Thymus (tissue), 11 donors: ENCODE measurements at regions not wholly inside any gene's neighbourhood (a gene's known extent, or its start where the extent isn't known, plus 50 kb on each side); places are given as distances from the start of the nearest gene placed in this dataset.
"Not testable (repeated sequence)": the region's sequence is repeated elsewhere in the genome, so short reads cannot be mapped to it uniquely, and the experiment has no call there.

Experiments used
- DNase-seq, 9 donors: peaks; one replicate each; pipeline ENCODE4 v3.0.0-alpha.2; 2013; ENCODE audit warnings: low spot score in 9 of 9, low read depth in 6 of 9, missing footprints in 1 of 9
- H3K27ac ChIP-seq, 2 donors: one replicate each; pipeline ENCODE4 v1.5.1; 2013; ENCODE audit warnings: control low read depth in 1 of 2, low read depth in 1 of 2, low read length in 1 of 2, mild to moderate bottlenecking in 1 of 2, moderate library complexity in 1 of 2
- H3K27me3 ChIP-seq, 2 donors: one replicate each; pipeline ENCODE4 v1.5.1; 2013; ENCODE audit warnings: low read length in 1 of 2; ENCODE audit not compliant: control insufficient read depth in 2 of 2, insufficient read depth in 1 of 2
- H3K36me3 ChIP-seq, 2 donors: one replicate each; pipeline ENCODE4 v1.5.1; 2013; ENCODE audit warnings: low read length in 1 of 2, mild to moderate bottlenecking in 1 of 2, moderate library complexity in 1 of 2; ENCODE audit not compliant: control insufficient read depth in 2 of 2, insufficient read depth in 2 of 2
- H3K4me1 ChIP-seq, 2 donors: one replicate each; pipeline ENCODE4 v1.5.1; 2013; ENCODE audit warnings: low read length in 2 of 2; ENCODE audit not compliant: control insufficient read depth in 2 of 2, insufficient read depth in 2 of 2
- H3K4me3 ChIP-seq, 2 donors: one replicate each; pipeline ENCODE4 v1.5.1; 2013; ENCODE audit warnings: low read length in 2 of 2, control low read depth in 1 of 2, mild to moderate bottlenecking in 1 of 2
- H3K9me3 ChIP-seq, 2 donors: one replicate each; pipeline ENCODE4 v1.5.1; 2013; ENCODE audit warnings: low read length in 1 of 2, mild to moderate bottlenecking in 1 of 2; ENCODE audit not compliant: control insufficient read depth in 2 of 2, insufficient read depth in 1 of 2
- WGBS: extraction: QIAGEN DNeasy Blood & Tissue Kit; methylation state at CpG from one replicate; pipeline ENCODE4 v1.1.7; 2013; 5-methylcytosine and 5-hydroxymethylcytosine counted together
- donor health status: healthy.

GRCh38 chr4:124997991-124998390, 285.5 kb upstream of the ANKRD50 start:
- H3K4me1 ChIP-seq: no peaks in the 10 kb centered on the region
- H3K36me3 ChIP-seq: no peaks in the 10 kb centered on the region
- no peak overlapping the region for H3K4me3 ChIP-seq
- H3K9me3 ChIP-seq: no peaks in the 10 kb centered on the region
- H3K27ac ChIP-seq: no peak overlapping the region
- no peak for DNase-seq
- no peaks in the 10 kb centered on the region for H3K27me3 ChIP-seq

GRCh38 chr4:124997124-124997523, 284.6 kb upstream of the ANKRD50 start:
- DNase-seq: no peak
- H3K4me3 ChIP-seq: no peak overlapping the region
- H3K36me3 ChIP-seq: no peaks in the 10 kb centered on the region
- H3K9me3 ChIP-seq: no peaks in the 10 kb centered on the region
- no peaks in the 10 kb centered on the region for H3K27me3 ChIP-seq
- H3K4me1 ChIP-seq: no peaks in the 10 kb centered on the region
- 93% methylated on average over 1 of the region's 1 CpG for WGBS
- no peak overlapping the region for H3K27ac ChIP-seq

GRCh38 chr4:124993838-124994237, 281.3 kb upstream of the ANKRD50 start:
- Histone ChIP-seq H3K27ac (no peak overlapping the region), H3K4me1 (no peaks in the 10 kb centered on the region), H3K4me3 (no peak overlapping the region), H3K36me3 (no peaks in the 10 kb centered on the region), H3K27me3 (no peaks in the 10 kb centered on the region), H3K9me3 (no peaks in the 10 kb centered on the region)
- no peak for DNase-seq
- 94% methylated on average over 2 of the region's 2 CpGs for WGBS

DNA sequence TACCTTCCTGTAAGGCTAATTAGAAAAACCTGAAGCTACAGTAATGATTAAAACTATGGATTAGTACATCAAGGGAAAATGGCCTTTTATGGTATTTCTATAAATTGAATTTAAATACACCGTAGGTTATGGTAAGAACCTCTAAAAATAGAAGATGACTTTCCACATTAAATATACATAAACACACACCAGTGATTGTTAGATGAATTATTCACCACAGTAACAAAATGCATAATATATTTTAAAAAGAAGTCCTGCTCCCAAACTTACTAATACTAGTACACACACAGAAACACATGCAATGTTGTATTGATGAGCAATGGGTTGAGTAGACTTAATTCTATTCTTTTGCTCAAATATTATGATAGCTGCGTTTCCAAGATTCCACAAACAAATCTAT, 277.9 kb upstream of the ANKRD50 start:
- DNase-seq: no peak
- Histone ChIP-seq H3K4me3 (no peak overlapping the region), H3K27ac (no peak overlapping the region), H3K9me3 (peaks cover 0 to 2% of the 10 kb centered on the region in 2 donors), H3K27me3 (no peaks in the 10 kb centered on the region), H3K36me3 (no peaks in the 10 kb centered on the region), H3K4me1 (no peaks in the 10 kb centered on the region)
- WGBS: 89% methylated on average over 2 of the region's 2 CpGs

GRCh38 chr4:124980276-124980752, 267.8 kb upstream of the ANKRD50 start:
- Histone ChIP-seq H3K4me3 (no peak overlapping the region), H3K4me1 (no peaks in the 10 kb centered on the region), H3K9me3 (no peaks in the 10 kb centered on the region), H3K27ac (no peak overlapping the region), H3K27me3 (no peaks in the 10 kb centered on the region), H3K36me3 (no peaks in the 10 kb centered on the region)
- no peak for DNase-seq
- 88% methylated on average over 4 of the region's 4 CpGs for WGBS

DNA sequence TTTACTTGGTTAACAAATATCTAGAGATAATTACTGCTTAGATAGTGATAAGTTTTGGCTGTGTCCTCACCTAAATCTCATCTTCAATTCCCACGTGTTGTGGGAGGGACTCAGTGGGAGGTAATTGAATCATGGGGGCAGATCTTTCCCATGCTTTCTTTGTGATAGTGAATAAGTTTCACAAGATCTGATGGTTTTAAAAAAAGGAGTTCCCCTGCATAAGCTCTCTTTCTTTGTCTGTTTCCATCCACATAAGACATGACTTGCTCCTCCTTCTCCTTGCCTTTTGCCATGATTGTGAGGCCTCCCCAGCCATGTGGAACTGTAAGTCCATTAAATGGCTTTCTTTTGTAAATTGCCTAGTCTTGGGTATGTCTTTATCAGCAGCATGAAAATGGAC, 266.0 kb upstream of the ANKRD50 start:
- DNase-seq, H3K27me3 ChIP-seq, H3K27ac ChIP-seq, H3K4me3 ChIP-seq, H3K4me1 ChIP-seq, H3K36me3 ChIP-seq, H3K9me3 ChIP-seq: not testable (repeated sequence)
- 76% methylated on average over 1 of the region's 1 CpG for WGBS

DNA sequence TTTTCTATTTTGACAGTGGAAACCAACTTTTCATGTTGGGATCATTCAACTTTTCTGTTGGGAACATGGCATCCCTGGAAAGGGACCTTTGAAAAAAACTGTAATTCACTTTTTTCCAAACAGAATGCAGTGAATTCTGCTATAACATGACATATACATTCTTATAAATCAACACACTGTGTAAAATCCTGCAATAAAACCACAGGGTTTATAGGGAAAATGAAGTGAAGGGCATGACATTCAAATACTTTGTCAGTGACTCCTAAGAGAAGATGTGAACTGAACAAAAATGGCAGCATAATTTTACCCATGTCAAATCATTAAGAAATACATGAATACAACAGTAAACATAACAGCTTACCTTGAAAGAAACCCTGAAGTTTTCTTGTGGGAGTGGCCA, 264.5 kb upstream of the ANKRD50 start:
- Histone ChIP-seq H3K27me3 (no peaks in the 10 kb centered on the region), H3K27ac (no peak overlapping the region), H3K9me3 (no peaks in the 10 kb centered on the region), H3K36me3 (no peaks in the 10 kb centered on the region), H3K4me3 (no peak overlapping the region), H3K4me1 (no peaks in the 10 kb centered on the region)
- no peak for DNase-seq

DNA sequence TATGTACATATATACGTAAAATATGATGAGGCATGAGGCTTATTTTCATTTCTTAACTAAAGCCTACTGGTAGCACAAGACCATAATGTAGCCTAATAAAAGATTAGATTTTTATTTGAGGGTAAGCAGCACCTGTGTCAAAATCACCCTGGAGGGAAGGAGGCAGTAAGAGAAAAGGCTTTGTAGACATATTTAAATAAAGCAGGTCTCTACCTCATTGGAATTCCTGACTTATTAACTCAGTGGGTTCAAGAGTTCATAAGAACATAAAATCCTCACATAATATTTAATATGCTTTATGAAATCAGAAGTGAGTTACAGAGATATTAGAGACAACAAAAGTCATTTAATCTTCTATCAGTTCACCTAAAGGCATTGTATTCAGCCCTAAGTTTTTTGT, 261.6 kb upstream of the ANKRD50 start:
- H3K4me3 ChIP-seq: no peak overlapping the region
- H3K36me3 ChIP-seq: no peaks in the 10 kb centered on the region
- no peaks in the 10 kb centered on the region for H3K4me1 ChIP-seq
- H3K27ac ChIP-seq: no peak overlapping the region
- 97% methylated on average over 1 of the region's 1 CpG for WGBS
- H3K27me3 ChIP-seq: no peaks in the 10 kb centered on the region
- no peak for DNase-seq
- peaks cover 0 to 4% of the 10 kb centered on the region in 2 donors for H3K9me3 ChIP-seq

GRCh38 chr4:124973716-124974115, 261.2 kb upstream of the ANKRD50 start:
- H3K27me3 ChIP-seq: no peaks in the 10 kb centered on the region
- no peak overlapping the region for H3K4me3 ChIP-seq
- WGBS: 96% methylated on average over 1 of the region's 1 CpG
- peaks cover 0 to 4% of the 10 kb centered on the region in 2 donors for H3K9me3 ChIP-seq
- no peaks in the 10 kb centered on the region for H3K36me3 ChIP-seq
- DNase-seq: no peak
- no peaks in the 10 kb centered on the region for H3K4me1 ChIP-seq
- H3K27ac ChIP-seq: no peak overlapping the region

DNA sequence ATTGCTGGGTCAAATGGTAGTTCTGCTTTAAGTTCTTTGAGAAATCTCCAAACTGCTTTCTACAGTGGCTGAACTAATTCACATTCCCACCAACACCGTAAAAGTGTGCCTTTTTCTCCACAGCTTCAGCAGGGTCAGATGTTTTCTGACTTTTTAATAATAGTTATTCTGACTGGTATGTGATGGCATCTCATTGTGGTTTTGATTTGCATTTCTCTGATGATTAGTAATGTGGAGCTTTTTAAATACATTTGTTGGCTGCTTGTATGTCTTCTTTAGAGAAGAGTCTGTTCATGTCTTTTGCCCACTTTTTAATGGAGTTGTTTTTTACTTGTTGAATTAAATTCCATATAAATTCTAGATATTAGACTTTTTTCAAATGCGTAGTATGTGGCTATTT, 257.5 kb upstream of the ANKRD50 start:
- no peak for DNase-seq
- H3K4me3 ChIP-seq: no peak overlapping the region
- no peak overlapping the region for H3K27ac ChIP-seq
- H3K4me1 ChIP-seq: no peaks in the 10 kb centered on the region
- H3K36me3 ChIP-seq: no peaks in the 10 kb centered on the region
- WGBS: 96% methylated on average over 2 of the region's 2 CpGs
- peaks cover 0 to 4% of the 10 kb centered on the region in 2 donors for H3K9me3 ChIP-seq
- no peaks in the 10 kb centered on the region for H3K27me3 ChIP-seq
